ENCODE measurements at regions not wholly inside any gene's neighbourhood (a gene's known extent, or its start where the extent isn't known, plus 50 kb on each side); places are given as distances from the start of the nearest gene placed in this dataset.

DNA sequence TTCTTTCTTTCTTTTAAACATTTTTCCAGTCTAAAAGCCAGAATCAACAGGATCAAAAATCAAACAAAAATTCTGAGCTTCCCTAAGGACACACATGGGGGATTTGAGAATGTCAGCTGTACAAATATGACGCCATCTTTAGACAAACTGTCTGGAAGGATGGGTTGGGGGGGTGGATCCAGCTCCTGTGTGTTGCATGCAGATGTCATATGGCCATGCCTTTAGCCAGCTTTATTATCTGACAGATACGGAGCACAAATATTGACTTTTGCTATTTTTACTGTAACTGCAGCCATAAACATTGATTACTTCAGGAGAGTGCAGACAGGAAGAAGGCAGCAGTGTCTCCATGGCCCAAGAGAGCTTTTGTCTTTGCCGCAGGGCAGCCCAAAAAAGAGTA lies 279.4 kb upstream of the ELAC2 start:
- DNase-seq, result no peak

GRCh38 chr17:13293421-13293820 lies 275.6 kb upstream of the ELAC2 start:
- no peak for DNase-seq

DNA sequence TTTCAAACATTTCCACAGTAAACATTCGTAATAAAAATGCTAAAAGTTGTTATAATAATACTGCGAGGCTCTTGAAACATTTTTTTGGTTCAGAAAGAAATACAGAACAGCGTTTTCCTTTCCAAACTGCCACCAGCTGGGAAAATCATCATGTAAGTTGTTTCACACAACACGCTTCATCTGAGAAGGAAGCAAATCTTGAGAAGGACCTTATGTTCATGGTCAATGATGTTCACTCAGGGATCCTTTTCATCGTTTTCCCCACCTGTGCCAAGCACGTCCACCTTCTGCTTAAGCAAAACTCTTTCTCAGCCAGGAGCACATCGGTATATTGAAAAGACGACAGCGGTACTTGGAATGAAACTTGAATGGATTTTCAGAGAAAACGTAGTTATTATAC lies 274.5 kb upstream of the ELAC2 start:
- DNase-seq, result no peak

- no peak for DNase-seq
Measured at GRCh38 chr17:13288248-13288647, 270.4 kb upstream of the ELAC2 start.

- no peak for DNase-seq
Measured at GRCh38 chr17:13287226-13287625, 269.4 kb upstream of the ELAC2 start.

DNA sequence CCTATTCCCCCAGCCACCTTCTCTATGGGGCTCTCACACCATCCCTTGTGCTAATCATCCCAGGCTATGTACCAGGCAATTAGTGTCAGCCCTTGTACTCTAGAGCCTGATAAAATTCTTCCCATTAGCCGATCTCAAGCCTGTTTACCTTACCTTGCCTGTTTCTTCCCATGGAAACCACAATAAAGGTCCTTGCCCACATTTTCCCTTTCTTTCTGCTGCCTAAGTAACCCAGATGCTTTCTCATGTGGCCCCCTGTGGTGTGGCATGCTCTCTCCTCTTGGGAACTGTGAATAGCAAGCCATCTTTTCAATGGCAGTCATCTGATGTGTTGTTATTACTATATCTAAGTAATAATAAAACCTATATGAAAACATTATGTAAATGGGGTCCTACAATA lies 265.8 kb upstream of the ELAC2 start:
- no peak for DNase-seq

GRCh38 chr17:13281626-13282025 lies 263.8 kb upstream of the ELAC2 start:
- no peak for DNase-seq

- DNase-seq, result no peak
Measured at GRCh38 chr17:13273806-13274205, 256.0 kb upstream of the ELAC2 start.

DNA sequence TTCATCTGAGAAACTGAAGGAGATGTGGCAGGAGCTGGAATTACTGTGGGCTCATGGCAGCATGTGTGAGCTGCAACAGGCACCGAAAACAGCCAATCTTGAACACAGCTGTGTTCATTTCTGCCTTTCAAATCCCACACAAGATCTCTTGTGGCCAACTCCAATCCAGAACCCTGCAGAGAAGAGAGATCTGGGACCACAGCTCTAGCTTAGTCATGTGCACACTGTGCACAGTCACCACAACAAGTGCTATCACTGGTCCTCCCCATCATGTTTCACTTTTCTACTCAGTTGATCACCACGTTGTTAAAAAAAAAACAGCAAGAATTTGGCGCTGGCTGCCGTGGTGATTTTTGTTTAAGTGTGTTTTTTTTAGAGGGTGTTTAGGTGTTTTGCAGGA lies 254.5 kb upstream of the ELAC2 start:
- no peak for DNase-seq

DNA sequence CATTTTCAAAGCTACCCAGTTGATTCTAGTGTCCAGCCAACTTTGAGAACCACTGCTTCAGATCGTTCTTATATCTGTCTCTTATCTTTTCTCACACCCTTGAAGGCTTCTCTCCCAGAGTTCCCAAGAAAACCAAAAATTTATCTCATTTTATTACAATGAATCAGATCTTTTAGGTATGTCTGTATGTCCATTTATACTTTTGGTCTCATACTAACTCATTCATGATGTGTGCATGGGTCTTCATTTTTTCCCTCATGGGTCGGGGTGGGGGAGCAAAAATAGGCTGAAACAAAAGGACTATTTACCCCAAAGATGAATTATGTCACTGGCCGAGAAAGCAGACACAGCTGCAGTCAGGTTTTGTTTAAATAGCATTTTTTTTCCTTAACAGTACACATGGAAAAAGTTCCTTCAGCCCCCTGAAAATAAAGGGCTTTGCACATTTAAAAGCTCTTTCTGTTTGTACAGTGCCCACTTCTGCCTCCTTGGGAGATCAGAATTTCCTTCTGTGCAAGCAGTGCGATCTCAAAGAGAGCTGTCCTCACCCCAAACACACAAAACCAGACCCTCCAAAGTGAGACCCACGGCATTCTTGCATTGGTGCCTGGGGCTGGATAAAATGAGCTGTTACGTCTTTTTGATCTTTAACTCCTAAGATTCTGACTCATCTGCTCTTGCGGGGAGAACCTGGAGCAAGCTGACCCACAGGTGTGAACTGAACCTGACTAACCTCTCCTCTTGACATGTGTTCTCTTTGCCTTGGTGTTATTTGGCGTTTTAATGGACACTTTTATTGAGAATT lies 251.2 kb upstream of the ELAC2 start:
- no peak for DNase-seq

- DNase-seq, result no peak
Measured at GRCh38 chr17:13266606-13267005, 248.8 kb upstream of the ELAC2 start.

- DNase-seq, result no peak
Measured at GRCh38 chr17:13265311-13265710, 247.5 kb upstream of the ELAC2 start.

- DNase-seq, result no peak
Measured at GRCh38 chr17:13263746-13264145, 245.9 kb upstream of the ELAC2 start.

DNA sequence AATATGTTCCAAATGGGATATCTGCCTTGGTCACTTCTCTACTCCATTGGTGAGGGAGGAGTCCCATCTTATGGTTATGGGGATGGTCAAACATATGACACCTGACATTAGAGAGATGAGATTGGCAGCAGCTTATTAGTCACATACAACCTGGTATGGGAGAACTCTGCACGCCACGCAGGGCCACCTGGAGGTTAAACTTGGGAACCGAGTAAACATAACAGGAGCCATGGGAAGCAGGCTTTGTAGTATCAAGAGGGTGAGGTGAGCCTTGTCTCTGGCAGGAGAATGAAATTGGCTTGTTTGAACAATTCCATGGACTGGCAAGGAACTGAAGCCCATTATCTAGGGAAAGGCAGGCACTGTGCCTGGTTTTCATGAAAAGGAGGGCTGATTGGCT lies 238.7 kb upstream of the ELAC2 start:
- no peak for DNase-seq

DNA sequence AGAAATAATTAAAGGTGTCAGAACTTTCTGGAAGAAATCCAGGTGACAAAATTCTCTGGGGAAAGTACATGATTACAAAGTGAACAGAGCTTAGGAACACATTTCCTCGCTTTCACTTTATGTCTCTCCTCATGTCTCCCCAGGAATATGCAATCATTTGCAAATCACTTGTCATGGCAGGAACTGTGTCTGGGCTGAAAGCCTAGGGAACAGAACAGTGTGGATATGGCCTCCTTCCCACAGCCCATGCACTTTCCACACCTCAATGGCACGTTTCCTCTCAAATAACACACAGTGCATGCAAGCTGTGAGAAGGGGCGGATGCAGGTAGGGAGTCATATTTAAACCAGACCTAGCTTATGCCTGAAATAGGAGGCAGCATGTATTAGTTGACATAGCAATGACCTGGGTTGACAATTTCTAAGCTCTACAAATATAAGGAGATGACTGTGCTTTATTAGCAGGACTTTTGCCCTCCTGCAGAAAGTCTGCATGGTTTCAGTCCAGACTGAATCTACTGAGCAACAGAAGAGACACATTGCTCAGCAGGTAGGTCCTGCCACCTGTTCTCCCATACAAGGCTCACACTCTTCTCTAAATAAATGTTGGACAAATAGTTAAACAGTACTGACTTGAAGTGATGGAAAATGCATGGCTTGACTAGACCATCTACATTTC lies 236.0 kb upstream of the ELAC2 start:
- no peak for DNase-seq

DNA sequence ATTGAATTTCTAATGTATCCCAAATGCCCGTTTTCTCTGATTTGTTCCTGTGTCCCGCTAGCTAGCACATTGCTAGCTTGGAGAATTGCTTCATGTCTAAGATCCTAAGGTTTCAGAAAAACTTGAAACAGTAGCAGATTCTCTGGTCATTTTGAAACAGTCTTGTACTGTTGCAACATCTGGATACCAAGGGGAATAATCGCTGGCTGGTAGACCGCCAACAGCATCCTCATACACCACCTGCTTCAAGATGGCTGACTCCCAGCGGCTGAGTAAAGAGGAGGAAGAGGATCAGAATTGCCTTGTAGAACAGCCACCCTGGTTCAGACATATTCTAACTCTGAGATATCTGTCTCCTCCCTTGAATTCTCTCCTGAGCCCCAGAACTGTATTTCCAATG lies 226.7 kb upstream of the ELAC2 start:
- DNase-seq, result no peak

DNA sequence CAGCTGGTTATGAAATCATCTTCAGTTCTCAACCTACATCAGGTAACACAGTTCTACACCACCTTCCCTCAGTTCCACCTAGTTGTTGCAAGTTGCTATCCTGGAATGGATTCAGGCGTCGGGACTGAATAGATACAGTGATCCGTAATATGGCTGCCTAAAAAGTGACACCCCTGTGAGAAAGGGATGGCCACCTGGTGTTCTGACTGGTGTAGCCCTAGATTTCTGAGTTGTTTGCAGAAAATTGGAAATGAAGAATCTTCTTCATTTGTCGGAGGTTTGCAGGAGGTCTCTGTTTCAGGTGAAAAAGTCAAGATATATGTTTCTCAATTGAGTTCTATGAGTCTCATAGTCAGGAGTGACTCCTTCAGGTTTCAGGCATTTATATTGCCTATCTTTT lies 225.8 kb upstream of the ELAC2 start:
- DNase-seq, result no peak

DNA sequence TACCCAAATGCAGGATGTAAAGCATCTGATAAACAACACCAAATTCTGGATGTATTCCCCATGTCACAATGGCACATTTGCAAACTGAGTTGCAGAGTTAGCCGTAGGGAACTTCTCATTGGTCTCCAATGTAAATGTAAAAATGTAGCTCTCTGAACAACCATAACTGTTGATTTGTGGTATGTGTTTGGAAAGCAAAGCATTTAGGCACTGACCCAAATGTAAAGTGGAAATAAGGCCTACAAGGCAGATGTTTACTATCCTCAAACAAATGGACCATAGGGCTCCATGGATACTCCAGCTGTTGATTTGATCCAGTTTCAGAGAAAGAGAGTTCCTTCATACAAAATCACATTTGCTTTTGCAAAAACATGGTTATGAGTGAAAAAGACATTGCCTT lies 223.0 kb upstream of the ELAC2 start:
- no peak for DNase-seq

DNA sequence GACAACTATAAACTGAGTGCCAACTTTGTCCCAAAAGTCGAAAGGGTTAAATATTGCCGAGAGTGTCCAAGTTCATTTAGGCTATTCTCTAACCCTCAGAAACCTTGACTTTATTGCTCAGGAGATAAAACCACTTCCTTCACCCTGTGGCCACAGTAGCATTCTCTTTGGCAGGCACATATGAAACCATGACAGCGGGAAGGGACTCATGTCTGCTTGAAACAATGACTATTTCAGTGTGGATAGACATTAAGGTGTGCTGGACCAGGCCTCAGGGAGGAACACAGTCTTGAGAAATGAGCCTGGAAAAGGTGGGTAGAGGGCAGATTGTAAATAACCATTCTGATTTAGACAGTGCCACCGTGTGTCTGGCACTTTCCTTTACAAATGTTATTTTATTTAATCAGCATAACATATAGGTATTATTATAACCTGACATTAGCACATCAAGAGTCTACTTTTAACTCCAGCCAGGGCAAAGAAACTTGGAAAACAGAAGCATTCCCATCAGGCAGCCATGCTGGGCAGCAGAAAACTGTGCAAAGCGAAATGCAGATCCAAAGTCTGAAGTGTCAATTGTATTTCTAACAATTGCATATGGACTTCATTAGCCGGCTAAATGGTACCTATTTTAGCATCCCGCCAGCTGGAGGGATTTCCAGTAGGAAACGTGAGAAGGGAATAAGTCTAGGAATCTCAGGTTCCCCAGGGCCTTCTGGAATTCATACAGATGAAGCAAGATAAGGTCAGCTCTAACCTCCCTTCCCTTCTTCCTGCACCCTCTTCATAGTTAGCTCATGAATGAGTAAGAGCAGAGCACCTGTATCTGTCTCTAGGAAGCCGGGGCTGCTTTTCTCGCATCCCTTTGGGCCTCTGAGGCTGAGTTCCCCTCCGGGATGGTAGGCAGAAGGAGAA lies 212.8 kb upstream of the ELAC2 start:
- DNase-seq, result no peak

DNA sequence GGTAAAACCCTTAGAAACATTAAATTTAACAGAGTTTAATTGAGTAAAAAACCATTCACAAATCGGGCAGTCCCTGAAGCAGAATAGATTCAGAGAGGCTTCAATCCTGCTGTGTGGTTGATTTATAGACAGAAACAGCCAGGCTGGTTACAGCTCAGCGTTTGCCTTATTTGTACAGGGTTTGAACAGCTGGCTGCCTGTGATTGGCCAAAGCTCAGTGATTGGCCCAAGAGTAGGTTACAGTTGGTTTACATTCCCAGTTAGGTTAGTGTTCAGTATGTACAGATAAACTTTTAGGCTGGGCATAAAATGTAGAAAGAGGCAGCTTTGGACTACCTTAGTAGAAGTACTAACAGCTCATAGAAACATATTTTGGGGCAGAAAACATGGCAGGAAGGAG lies 210.4 kb upstream of the ELAC2 start:
- no peak for DNase-seq

GRCh38 chr17:13222975-13223374 lies 205.1 kb upstream of the ELAC2 start:
- DNase-seq, result no peak

GRCh38 chr17:13212860-13213259 lies 195.0 kb upstream of the ELAC2 start:
- no peak for DNase-seq

- no peak for DNase-seq
Measured at GRCh38 chr17:13209081-13209480, 191.3 kb upstream of the ELAC2 start.

All from GDM1 (cell line).